GM18870 (cell line): ENCODE measurements at regions not wholly inside any gene's neighbourhood (a gene's known extent, or its start where the extent isn't known, plus 50 kb on each side); places are given as distances from the start of the nearest gene placed in this dataset.
"Not testable (repeated sequence)": the region's sequence is repeated elsewhere in the genome, so short reads cannot be mapped to it uniquely, and the experiment has no call there.

Source experiments
- ATAC-seq: cut with Tn5 transposase; IDR thresholded peaks from one replicate; pipeline ENCODE4 v1.9.1; 2021; ENCODE audit warnings: moderate library complexity; ENCODE audit not compliant: unreplicated experiment

GRCh38 chr2:13652531-13653313 is 936.0 kb downstream of the TRIB2 start:
- peak; percentile 47 for ATAC-seq

GRCh38 chr2:13654416-13654815 is 937.7 kb downstream of the TRIB2 start:
- no peak for ATAC-seq

GRCh38 chr2:13660231-13660630 is 943.5 kb downstream of the TRIB2 start:
- no peak for ATAC-seq

- ATAC-seq = no peak
Observed at GRCh38 chr2:13662055-13662454, 945.3 kb downstream of the TRIB2 start.

- peak; percentile 92 for ATAC-seq
Observed at GRCh38 chr2:13666582-13667414, 950.1 kb downstream of the TRIB2 start.

GRCh38 chr2:13667415-13667757 is 950.6 kb downstream of the TRIB2 start:
- peak; percentile 8 for ATAC-seq

- no peak for ATAC-seq
Observed at GRCh38 chr2:13669607-13670006, 952.9 kb downstream of the TRIB2 start.

- not testable (repeated sequence) for ATAC-seq
Observed at GRCh38 chr2:13673821-13674220, 957.1 kb downstream of the TRIB2 start.

GRCh38 chr2:13676269-13676668 is 956.2 kb upstream of the LRATD1 start:
- peak; percentile 65 for ATAC-seq

- no peak for ATAC-seq
Observed at GRCh38 chr2:13681936-13682335, 950.6 kb upstream of the LRATD1 start.

- no peak for ATAC-seq
Observed at GRCh38 chr2:13682540-13683272, 949.8 kb upstream of the LRATD1 start.

- no peak for ATAC-seq
Observed at GRCh38 chr2:13686262-13686661, 946.3 kb upstream of the LRATD1 start.

- ATAC-seq = no peak
Observed at GRCh38 chr2:13694673-13695072, 937.8 kb upstream of the LRATD1 start.

- ATAC-seq = no peak
Observed at GRCh38 chr2:13696601-13697000, 935.9 kb upstream of the LRATD1 start.

- ATAC-seq = no peak
Observed at GRCh38 chr2:13698847-13699246, 933.7 kb upstream of the LRATD1 start.

- not testable (repeated sequence) for ATAC-seq
Observed at GRCh38 chr2:13699939-13700338, 932.6 kb upstream of the LRATD1 start.

GRCh38 chr2:13711154-13711553 is 921.4 kb upstream of the LRATD1 start:
- ATAC-seq = no peak

- no peak for ATAC-seq
Observed at GRCh38 chr2:13714466-13714865, 918.1 kb upstream of the LRATD1 start.

- no peak for ATAC-seq
Observed at GRCh38 chr2:13725945-13726344, 906.6 kb upstream of the LRATD1 start.

GRCh38 chr2:13745330-13745729 is 887.2 kb upstream of the LRATD1 start:
- no peak for ATAC-seq

GRCh38 chr2:13751955-13752354 is 880.6 kb upstream of the LRATD1 start:
- ATAC-seq = no peak

- peak; percentile 73 for ATAC-seq
Observed at GRCh38 chr2:13758412-13758811, 874.1 kb upstream of the LRATD1 start.
